ENCODE measurements at regions not wholly inside any gene's neighbourhood (a gene's known extent, or its start where the extent isn't known, plus 50 kb on each side); places are given as distances from the start of the nearest gene placed in this dataset.
"Not testable (repeated sequence)": the region's sequence is repeated elsewhere in the genome, so short reads cannot be mapped to it uniquely, and the experiment has no call there.

- DNase-seq, result not testable (repeated sequence)
Measured at GRCh38 chr16:80243303-80243702, 297.5 kb upstream of the DYNLRB2 start.

GRCh38 chr16:80242279-80242678 lies 298.5 kb upstream of the DYNLRB2 start:
- not testable (repeated sequence) for DNase-seq

DNA sequence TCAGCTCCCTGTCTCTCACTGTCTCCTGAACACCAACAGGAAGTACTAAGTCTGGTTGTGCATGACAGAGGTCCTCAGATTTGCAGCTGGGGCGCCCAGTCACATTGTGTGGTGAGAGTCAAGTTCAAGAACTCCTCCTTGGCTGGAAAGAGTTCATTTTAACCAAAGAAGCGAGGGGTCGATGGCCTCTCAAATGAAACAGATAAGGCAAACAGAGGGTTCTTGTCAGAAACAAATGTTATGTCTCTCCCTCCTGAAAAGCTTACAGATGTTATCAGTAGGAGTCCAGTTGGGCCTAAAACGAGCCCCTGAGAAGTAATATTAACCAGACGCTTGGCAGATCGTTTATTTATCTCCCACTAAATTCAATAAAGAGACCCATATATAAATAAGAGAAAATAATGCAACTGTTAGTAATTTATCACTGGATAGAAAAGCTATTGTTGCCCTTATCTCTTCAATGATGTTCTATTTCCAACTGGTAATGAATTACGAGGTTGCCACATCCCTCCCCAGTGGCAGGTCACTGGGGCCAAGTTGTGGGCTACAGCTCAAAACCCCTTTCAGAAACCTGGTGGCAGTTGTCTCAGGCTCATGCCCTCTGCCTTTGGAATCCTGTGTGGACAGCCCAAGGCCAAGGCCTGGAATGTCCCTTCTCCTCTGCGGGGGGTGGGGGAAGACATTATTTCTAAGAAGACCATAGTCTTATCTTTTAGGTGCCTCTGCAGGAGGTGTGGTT lies 307.5 kb upstream of the DYNLRB2 start:
- no peak for DNase-seq

DNA sequence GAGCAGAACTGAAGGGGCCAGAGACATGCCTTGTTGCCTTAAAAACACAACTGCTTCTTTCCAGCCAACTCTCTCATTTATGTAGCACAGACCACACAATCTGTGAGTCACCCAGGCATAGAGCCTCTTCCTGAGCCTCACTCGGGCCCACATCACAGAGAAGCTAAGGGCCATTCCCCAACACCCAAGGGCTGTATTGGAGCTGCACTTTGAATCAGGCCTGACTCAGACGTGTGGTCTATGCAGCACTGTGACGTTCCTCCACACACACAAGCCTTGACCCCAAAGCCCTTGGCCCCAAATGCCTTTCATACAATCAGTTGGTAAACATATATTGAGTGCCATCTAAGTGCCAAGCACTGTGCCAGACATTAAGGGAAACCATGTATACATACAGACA lies 308.9 kb upstream of the DYNLRB2 start:
- no peak for DNase-seq

DNA sequence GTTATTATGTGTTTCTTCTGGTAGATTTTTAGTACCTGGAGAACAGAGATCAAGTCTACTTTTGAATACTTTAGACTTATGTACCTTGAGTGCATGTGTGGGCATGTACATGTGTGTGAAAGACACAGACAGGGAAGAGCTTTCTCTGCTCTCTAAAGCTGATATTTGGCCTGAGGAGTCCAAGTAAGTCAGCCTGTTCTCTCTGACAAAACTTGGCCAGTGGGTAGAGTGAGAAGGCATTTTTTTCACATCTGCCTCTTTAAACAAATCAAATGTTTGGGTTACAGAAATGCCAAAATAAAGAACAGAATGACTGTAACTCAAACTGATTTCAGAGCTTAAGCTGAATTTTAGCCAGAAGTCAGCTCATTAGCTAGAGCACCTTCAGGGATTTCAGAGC lies 309.7 kb upstream of the DYNLRB2 start:
- no peak for DNase-seq

DNA sequence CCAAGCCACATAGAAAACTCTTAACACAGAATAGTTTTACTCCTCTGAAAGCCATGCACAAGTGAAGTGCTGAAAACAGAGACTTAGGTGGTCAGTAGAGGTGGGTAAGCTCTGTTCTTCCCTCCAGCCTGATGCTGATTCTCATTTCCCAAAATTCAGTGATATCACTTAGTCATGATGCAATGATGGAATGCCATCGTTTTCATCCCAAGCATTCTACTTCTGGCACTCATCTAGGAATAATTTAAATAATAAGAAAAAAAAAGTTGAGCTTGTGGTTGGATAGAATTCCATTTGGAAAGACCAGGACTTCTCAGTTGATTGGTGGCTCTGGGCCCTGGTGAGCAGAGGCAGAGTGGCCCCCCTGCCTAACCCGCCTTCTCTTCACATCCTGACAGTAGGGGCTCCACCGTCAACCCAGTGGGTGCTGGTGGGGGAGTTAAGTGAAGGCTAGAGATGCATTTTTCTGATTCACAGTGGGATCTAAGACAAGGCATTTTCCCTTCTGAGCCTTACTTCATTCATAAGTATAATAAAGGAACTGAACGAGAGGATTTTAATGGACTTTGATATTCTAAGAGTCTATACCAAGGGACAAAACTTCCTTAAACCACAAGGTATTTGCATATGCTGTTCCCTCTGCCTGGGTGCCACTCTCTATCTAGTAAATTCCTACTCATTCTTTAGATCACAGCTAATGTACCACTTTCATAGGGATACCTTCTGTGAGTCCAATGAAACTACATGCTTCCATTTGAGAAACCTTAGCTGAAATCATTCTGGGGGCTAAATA lies 310.3 kb upstream of the DYNLRB2 start:
- no peak for DNase-seq

DNA sequence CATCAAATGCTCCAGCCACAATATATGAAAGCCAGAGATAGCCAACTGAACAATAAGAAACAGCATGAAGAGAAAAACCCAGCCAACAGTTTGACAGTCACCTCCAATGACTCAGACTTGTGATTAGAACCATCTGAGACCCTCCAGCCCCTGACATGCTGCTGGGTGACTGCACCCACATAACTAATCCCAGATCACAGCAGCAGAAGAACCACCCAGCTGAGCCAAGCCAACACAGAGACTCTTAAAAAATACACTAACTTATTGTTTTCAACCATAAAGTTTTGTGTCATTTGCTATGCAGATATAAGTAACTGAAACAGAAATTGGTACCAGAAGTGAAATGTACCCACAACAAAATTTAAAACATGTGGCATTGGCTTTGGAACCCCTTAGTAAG lies 314.3 kb upstream of the DYNLRB2 start:
- no peak for DNase-seq

DNA sequence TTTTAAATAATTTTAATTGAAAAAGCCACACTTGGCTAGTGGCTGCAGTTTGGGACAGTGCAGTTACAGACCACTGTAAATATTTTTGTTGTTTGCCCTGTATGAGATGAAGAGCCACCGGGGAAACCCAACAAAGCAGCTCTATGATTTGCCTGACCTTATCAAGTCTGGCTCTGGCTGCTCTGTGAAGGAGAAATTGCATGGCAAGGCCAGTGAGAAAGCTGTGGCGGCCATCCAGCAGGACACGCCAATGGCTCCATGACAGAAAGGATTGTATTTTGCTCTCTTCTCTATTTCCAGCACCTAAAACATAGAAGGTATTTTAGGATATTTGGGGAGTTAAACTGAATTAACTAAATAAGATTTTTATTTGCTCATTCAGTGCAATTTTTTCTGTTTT lies 330.0 kb upstream of the DYNLRB2 start:
- no peak for DNase-seq

DNA sequence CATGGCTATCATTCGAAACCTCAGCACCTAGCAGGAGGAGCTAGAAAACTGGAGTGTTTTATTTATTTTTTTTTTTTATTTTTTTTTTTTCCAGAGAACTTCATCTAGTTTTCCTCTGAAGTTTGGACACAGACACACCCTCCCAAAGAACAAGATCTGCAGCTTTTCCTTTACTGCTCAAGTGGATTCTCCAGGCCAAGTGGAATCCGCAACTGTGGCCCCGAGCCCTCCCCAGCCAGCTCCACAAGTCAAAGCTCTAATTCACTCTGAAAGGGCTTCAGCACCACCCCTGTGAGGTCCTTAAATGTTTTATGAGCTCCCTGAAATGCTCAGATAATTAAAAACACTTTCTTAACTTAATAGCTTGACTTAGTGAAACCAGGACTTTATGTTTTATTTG lies 332.1 kb upstream of the DYNLRB2 start:
- DNase-seq, result no peak

DNA sequence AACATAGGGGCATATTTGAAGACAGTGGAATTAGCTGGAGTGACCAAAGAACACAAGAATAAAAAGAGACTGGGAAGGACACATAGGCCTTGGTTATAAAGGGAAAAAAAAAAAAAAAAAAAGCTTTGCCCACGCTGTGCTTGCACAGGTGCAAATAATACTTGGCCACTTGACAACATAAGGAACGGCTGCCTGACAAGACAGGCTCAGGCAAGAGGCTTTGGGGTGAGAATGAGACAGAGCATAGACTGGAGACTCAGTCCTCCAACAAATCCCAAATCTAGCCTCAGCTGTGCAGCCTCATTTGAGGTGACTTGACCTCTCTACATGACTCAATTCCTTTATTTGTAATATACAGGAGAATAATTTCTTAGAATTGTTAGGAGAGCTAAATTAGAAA lies 332.8 kb upstream of the DYNLRB2 start:
- DNase-seq, result peak; percentile 52

DNA sequence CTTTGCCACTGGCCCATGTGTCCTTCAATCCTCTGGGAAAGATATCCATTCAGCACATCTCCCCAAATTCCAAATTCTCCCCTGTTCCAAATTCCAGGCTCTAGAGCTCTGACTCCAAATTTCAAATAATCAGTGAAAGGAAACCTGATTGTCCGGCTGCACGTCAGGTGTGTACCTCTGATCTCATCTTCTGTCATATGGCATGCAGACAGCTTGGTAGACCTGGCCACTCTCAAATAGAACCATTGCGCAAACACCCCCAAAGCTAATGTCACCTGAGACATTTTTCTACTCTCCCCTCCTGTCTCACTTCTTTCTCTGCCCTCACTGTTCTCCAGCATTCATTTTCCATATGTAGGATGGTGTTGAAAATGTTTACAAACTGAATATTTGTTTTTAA lies 337.0 kb upstream of the DYNLRB2 start:
- DNase-seq, result no peak

DNA sequence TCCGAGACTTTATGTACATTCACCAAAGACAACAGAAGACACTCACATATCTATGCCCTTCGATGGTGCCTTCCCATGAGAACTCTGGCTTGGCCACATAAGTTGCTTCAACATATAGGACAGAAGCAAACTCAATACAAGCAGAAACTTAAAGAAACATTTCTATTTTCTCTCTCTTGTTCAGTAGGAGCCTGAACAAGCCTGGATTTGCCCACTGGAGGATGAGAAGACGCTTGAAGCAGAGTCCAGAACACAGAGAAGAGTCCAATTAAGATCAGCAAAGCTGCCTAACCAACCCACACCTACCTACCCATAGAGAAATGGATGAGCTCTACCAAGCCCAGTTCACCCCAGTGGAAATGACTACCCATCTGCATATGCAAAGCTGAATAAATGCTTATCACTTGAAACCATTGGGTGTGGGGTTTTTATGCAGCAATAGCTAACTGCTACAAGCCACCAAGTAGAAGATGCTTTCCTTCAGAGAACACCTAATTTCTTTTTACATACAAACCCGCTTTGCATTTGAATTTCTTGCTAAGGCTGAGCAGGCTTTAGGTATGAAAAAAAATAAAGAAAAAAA lies 337.9 kb upstream of the DYNLRB2 start:
- no peak for DNase-seq

DNA sequence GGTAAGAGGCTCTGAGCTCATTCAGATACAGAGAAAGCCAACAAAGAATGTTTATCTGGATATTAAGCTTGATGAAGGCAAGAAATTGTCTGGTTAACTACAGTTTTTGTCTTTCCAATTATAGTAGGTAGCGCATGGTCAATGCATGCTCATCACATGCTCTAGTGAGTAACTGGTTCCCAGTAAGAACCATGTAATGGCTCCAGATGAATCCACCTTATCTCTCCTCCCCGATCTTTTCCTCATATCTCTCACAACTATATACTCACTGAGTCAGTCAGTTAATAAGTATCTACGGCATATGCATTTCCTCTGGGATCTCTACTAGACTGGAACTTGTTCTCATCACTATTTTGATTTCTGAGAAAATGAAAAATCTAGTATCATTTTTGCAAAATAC lies 340.7 kb upstream of the DYNLRB2 start:
- DNase-seq, result no peak

DNA sequence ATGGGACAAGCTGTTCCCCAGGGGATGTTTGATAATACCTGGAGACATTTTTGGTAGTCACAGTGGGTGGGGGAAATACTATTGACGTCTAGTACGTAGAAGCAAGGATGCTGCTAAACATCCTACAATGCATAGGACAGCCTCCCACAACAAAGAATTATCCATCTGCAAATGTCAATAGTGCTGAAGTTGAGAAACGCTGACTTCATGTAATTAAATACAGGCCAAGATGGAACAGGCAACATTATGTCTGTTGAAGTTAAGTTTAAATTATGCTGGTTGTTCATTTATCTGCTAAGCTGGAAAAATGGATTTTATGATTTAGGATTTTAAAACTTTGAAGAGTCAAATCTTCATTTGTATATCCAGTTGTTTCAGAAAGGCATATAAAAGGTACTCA lies 341.2 kb upstream of the DYNLRB2 start:
- no peak for DNase-seq

DNA sequence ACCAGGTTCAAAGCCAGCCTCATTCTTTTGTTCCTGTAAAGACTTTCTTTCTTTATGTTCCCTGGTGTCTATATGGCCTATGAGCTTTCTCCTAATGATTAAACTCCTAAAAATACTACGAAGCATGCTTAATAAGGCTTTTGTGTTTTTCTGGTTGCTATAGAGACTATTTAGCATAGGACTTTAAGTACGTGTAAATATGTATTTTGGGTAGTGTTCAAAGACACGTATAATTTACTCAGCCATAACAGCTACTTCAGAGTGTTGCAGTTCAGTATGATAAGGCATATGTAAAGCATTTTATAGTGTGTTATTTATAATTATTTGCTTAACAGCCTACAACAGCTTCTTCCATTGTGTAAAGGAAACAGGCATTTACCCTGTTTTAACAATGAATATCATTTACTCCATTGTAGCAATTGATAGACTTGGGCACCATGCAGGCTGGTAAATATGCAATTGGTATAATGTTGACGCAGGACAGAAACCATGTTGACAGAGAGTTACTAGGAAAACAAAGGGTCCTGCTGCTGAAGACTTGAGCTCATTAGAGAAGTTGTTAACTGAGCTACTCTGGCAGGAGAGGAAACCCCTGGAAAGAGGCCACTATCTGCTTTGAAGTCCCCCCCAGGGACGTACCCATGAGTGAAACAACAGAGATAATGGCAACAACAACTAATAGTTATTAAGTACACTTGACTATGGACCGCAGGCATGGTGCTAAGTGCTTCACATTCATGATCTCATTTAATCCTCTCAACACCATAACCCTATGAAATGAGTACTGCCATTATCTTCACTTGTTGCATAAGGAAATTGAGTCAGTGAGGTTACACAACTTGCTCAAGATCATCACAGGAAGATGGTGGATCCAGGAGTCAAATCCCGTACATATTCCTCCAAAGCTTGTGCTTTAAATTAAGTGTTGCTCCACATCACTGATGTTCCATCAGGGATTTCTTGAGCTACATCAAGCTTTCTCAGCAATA lies 342.2 kb upstream of the DYNLRB2 start:
- peak; percentile 74 for DNase-seq

DNA sequence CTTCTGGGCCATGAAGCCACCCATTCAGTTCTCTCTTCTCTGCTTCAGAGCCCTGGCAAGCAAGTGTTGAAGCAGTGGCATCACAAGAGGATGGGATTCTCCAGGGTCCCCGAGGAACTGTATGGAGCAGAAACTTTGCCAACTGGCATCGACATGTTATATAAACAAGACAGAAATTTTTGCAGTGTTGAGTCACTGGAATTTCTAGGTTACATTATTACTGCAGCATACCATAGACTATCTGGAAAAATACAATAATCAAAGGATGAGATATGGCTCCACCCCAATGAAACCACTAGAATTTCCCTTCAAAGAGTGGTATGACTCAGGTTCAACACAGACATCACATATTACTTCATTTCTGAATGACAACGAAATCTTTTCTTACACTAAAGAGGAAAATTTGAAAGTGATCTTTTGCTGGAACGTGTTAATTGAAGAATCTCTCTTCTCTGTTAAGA lies 343.0 kb upstream of the DYNLRB2 start:
- no peak for DNase-seq

- DNase-seq, result no peak
Measured at GRCh38 chr16:80191928-80192327, 348.9 kb upstream of the DYNLRB2 start.

GRCh38 chr16:80189476-80190175 lies 351.2 kb upstream of the DYNLRB2 start:
- DNase-seq, result no peak

DNA sequence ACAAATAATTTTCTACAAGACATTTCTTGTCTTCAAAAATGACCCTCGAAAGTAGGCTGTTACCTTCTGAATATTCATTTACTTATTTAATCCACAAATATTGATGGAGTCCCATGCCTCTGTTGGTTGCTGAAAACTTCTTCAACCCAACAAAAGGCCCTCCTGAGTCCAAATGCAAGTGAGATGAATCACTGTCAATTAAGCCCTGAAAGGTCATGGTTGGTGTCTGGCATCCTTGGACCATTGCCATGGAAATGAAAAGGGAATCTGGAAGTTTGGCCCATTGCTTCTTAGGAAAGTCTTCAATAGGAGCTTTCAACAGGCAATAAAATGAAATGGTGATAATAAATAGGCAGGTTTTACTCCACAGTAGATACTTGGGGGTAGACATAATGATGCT lies 364.7 kb upstream of the DYNLRB2 start:
- DNase-seq, result no peak

DNA sequence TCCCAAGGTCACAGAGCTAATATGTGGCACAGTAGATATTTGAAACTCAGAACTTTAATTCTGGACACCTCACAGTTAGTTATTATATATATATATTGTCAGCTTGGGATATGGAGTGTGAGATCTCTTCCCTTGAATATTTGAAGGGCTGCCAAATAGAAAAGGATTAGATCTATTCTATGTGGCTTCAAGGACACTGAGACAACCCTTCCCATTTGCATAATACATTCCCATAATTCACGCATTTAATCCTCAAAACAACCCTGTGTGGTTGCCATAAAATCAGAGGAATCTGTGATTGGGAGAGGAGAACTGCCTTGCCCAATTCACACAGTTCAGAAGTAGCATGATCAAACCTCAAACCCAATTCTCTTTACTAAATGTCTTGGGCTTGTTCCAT lies 365.8 kb upstream of the DYNLRB2 start:
- DNase-seq, result no peak

GRCh38 chr16:80174416-80174815 lies 366.4 kb upstream of the DYNLRB2 start:
- DNase-seq, result no peak

DNA sequence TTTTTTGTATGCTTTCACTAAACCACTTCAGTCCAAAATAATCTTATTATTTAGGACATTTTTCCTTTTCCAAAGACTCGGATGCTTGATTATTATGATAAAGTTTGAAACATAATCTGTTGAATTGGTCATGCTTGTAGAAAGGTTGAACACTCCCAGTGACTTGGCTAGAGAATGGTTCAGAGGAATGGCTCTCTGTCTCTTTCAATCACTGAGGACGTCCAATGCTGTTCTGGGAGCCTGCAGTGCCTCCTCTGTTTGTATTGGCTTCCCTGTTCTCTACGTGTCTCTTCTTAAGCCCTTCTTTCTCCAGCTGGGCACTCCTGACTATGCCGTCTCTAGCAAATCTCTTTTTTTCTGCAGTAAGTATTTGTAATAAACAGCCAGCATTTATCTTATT lies 369.0 kb upstream of the DYNLRB2 start:
- no peak for DNase-seq

Measured in NCI-H1105 (cell line).